K562 (cell line): ENCODE measurements at regions not wholly inside any gene's neighbourhood (a gene's known extent, or its start where the extent isn't known, plus 50 kb on each side); places are given as distances from the start of the nearest gene placed in this dataset.

Experiments
- ATAC-seq: fragments of 200-7000 bp; cut with Tn5 transposase; 3 replicates; pipeline ENCODE4 v1.9.1; 2020; ENCODE audit warnings: moderate library complexity
- BruUV-seq: library from RNA; stranded (reverse); fragments of 400-500 nt; replicated peaks from 2 replicates; lab custom pipeline; 2021; lab: Mats Ljungman, UMichigan
- CTCF ChIA-PET: fragments of 300-600 bp; formaldehyde crosslinking; extraction: SDS; loops from one replicate; lab custom pipeline; 2021; ENCODE audit warnings: low intra/inter-chr PET ratio; lab: Yijun Ruan, JAX
- POLR2A ChIA-PET: fragments of 300-600, 350-650 bp; sonication (Branson Sonifier 250); formaldehyde crosslinking; extraction: SDS; loops from one replicate; lab custom pipeline; 2021; ENCODE audit warnings: antibody characterized with exemption, inconsistent platforms; lab: Yijun Ruan, JAX
- DNase-seq, 4 experiments: peaks; one replicate each; pipeline versions ENCODE4 v3.0.0 to v3.0.0-alpha.2; 2011 to 2018; ENCODE audit warnings: low spot score in 3 of 4, mixed read lengths in 3 of 4; ENCODE audit errors: extremely low read depth in 1 of 4
- FAIRE-seq: peaks from 2 replicates; lab custom pipeline; 2011; peaks lifted over from hg19 to GRCh38; lab: Jason Lieb, UNC
- H2AFZ ChIP-seq: 2 replicates; pipeline ENCODE4 v1.6.0; 2011; ENCODE audit warnings: low read depth, low read length, control low read depth, inconsistent platforms
- H3K27ac ChIP-seq: fragments of 200-600 bp; 3 replicates; pipeline ENCODE4 v1.8.0; 2011; ENCODE audit warnings: low read depth, mild to moderate bottlenecking, control low read depth, inconsistent platforms, low read length, moderate library complexity, mixed read lengths; ENCODE audit errors: extremely low read depth
- H3K27me3 ChIP-seq, 2 experiments: fragments of 300-600 bp in 1 of 2; 2 replicates in 1 of 2; 3 replicates in 1 of 2; pipeline versions ENCODE4 v1.6.0 to v1.8.0; 2011; ENCODE audit warnings: inconsistent platforms in 2 of 2, low read length in 2 of 2, mild to moderate bottlenecking in 1 of 2, mixed read lengths in 1 of 2, moderate library complexity in 1 of 2; ENCODE audit not compliant: control insufficient read depth in 2 of 2, insufficient read depth in 2 of 2
- H3K36me3 ChIP-seq: fragments of 300-600 bp; 3 replicates; pipeline ENCODE4 v1.8.0; 2011; ENCODE audit warnings: mild to moderate bottlenecking, low read length, inconsistent platforms; ENCODE audit not compliant: control insufficient read depth, insufficient read depth
- H3K4me1 ChIP-seq, 2 experiments: fragments of 200-600 bp in 1 of 2; replicated peaks in 1 of 2; 2 replicates in 1 of 2; 3 replicates in 1 of 2; pipeline versions ENCODE4 v1.5.1 to v1.8.0; 2011; ENCODE audit warnings: inconsistent platforms in 2 of 2, low read length in 2 of 2, mild to moderate bottlenecking in 1 of 2, mixed read lengths in 1 of 2, moderate library complexity in 1 of 2; ENCODE audit not compliant: control insufficient read depth in 2 of 2, insufficient read depth in 2 of 2
- H3K4me2 ChIP-seq: 2 replicates; pipeline ENCODE4 v1.6.1; 2011; ENCODE audit warnings: low read length, control low read depth, inconsistent platforms, mixed read lengths; ENCODE audit not compliant: insufficient read depth
- H3K4me3 ChIP-seq: fragments of 200-600 bp; sonication (generic), shearing (Covaris generic); 2 replicates; pipeline ENCODE4 v1.5.1; 2016; ENCODE audit warnings: control low read depth, inconsistent platforms
- H3K79me2 ChIP-seq: fragments of 200-600 bp; 3 replicates; pipeline ENCODE4 v1.8.0; 2011; ENCODE audit warnings: low read length, inconsistent platforms; ENCODE audit not compliant: control insufficient read depth, insufficient read depth
- H3K9ac ChIP-seq, 2 experiments: 2 replicates each; pipeline versions ENCODE4 v1.6.0 to v1.6.1; 2011; ENCODE audit warnings: low read depth in 2 of 2, low read length in 2 of 2, control low read depth in 1 of 2, inconsistent platforms in 1 of 2, mild to moderate bottlenecking in 1 of 2, mixed read lengths in 1 of 2; ENCODE audit not compliant: insufficient read depth in 1 of 2
- H3K9me1 ChIP-seq: one replicate; pipeline ENCODE4 v1.6.0; 2011; ENCODE audit warnings: inconsistent platforms, mild to moderate bottlenecking, low read length, moderate library complexity; ENCODE audit not compliant: control insufficient read depth, insufficient read depth
- H3K9me3 ChIP-seq: replicated peaks from 2 replicates; pipeline ENCODE4 v1.5.1; 2011; ENCODE audit warnings: low read depth, low read length, inconsistent platforms; ENCODE audit not compliant: control insufficient read depth, insufficient read depth
- H4K20me1 ChIP-seq: replicated peaks from 2 replicates; pipeline ENCODE4 v1.6.1; 2011; ENCODE audit warnings: low read length, inconsistent platforms, mixed read lengths; ENCODE audit not compliant: control insufficient read depth, insufficient read depth
- C11orf30 ChIP-seq: fragments of 450-650 bp; IDR thresholded peaks from 2 replicates; pipeline ENCODE4 v1.6.1; 2016; ENCODE audit warnings: low read depth, mild to moderate bottlenecking
- CBFA2T2 ChIP-seq: fragments of 450-650 bp; conservative IDR thresholded peaks from 2 replicates; pipeline ENCODE4 v1.6.1; 2017; ENCODE audit warnings: mild to moderate bottlenecking
- DACH1 ChIP-seq: fragments of 450-650 bp; IDR thresholded peaks from 2 replicates; pipeline ENCODE4 v1.6.1; 2018; ENCODE audit not compliant: partially characterized antibody
- EWSR1 ChIP-seq: fragments of 450-650 bp; IDR thresholded peaks from 2 replicates; pipeline ENCODE4 v1.6.1; 2018; ENCODE audit warnings: borderline replicate concordance, mild to moderate bottlenecking, low read depth, moderate library complexity; ENCODE audit not compliant: partially characterized antibody
- MEIS2 ChIP-seq: fragments of 450-650 bp; IDR thresholded peaks from 2 replicates; pipeline ENCODE4 v1.6.1; 2014; ENCODE audit warnings: mild to moderate bottlenecking; ENCODE audit not compliant: partially characterized antibody
- MIER1 ChIP-seq: fragments of 450-650 bp; IDR thresholded peaks from 2 replicates; pipeline ENCODE4 v1.6.1; 2016; ENCODE audit warnings: antibody characterized with exemption, mild to moderate bottlenecking, low read depth
- NFATC3 ChIP-seq: fragments of 450-650 bp; IDR thresholded peaks from 2 replicates; pipeline ENCODE4 v1.6.1; 2017; ENCODE audit warnings: mild to moderate bottlenecking
- NONO ChIP-seq, 2 experiments: fragments of 200-400 bp in 1 of 2; fragments of 450-650 bp in 1 of 2; formaldehyde crosslinking in 1 of 2; IDR thresholded peaks; 2 replicates each; pipeline ENCODE4 v1.6.1; 2017; ENCODE audit warnings: low read depth in 2 of 2, mild to moderate bottlenecking in 2 of 2, moderate library complexity in 2 of 2, low read length in 1 of 2
- NR0B1 ChIP-seq: fragments of 450-650 bp; IDR thresholded peaks from one replicate; pipeline ENCODE4 v1.6.1; 2018; ENCODE audit warnings: mild to moderate bottlenecking, moderate library complexity; ENCODE audit not compliant: partially characterized antibody
- PTRF ChIP-seq: fragments of 450-650 bp; IDR thresholded peaks from 2 replicates; pipeline ENCODE4 v1.6.1; 2016; ENCODE audit warnings: mild to moderate bottlenecking, missing genetic modification characterization, missing compliant biosample characterization
- SIN3B ChIP-seq: fragments of 450-650 bp; IDR thresholded peaks from 2 replicates; pipeline ENCODE4 v1.6.1; 2017; ENCODE audit warnings: low read depth, mild to moderate bottlenecking, moderate library complexity
- ZBTB26 ChIP-seq: fragments of 450-650 bp; formaldehyde crosslinking; IDR thresholded peaks from 2 replicates; pipeline ENCODE4 v1.4.0; 2022; ENCODE audit warnings: missing genetic modification characterization
- ZBTB7A ChIP-seq: IDR thresholded peaks from 2 replicates; pipeline ENCODE4 v1.6.1; 2011; ENCODE audit warnings: low read depth, mild to moderate bottlenecking, low read length, moderate library complexity, borderline replicate concordance; ENCODE audit not compliant: control insufficient read depth
- ZKSCAN8 ChIP-seq: fragments of 200-800 bp; sonication (Bioruptor generic); IDR thresholded peaks from 2 replicates; pipeline ENCODE4 v1.6.1; 2016; ENCODE audit warnings: missing genetic modification characterization, missing compliant biosample characterization
- ZNF57 ChIP-seq: fragments of 450-650 bp; formaldehyde crosslinking; IDR thresholded peaks from 2 replicates; pipeline ENCODE4 v1.4.0; 2020; ENCODE audit warnings: mild to moderate bottlenecking, moderate library complexity
- ZNF644 ChIP-seq: fragments of 200-800 bp; sonication (Bioruptor generic); IDR thresholded peaks from 2 replicates; pipeline ENCODE4 v1.6.1; 2016; ENCODE audit warnings: low read depth, missing genetic modification characterization, missing compliant biosample characterization
- ZNF707 ChIP-seq: fragments of 250-450 bp; sonication (Bioruptor Pico); conservative IDR thresholded peaks from 2 replicates; pipeline ENCODE4 v1.8.0; 2022; ENCODE audit warnings: inconsistent platforms, mild to moderate bottlenecking, moderate library complexity
- WGBS: fragments of 100-300 bp; shearing (Covaris generic); methylation state at CpG from one replicate; pipeline ENCODE4 v1.1.6; 2016; ENCODE audit warnings: low coverage, mixed read lengths; ENCODE audit not compliant: insufficient coverage; ENCODE audit errors: missing lambda C conversion rate; 5-methylcytosine and 5-hydroxymethylcytosine counted together
- in situ Hi-C: fragments of 300-500 bp; cut with MboI; formaldehyde crosslinking; loops from 4 replicates; pipeline ENCODE4 v1.15.0; 2018; ENCODE audit warnings: inconsistent platforms, mixed read lengths
- intact Hi-C: fragments of 100-400 bp; cut with micrococcal nuclease; formaldehyde crosslinking; loops from 2 replicates; pipeline ENCODE4 v1.14.2; 2022
- TF ChIP-seq, protein P1 (sequence below): fragments of 250-450 bp; sonication (Bioruptor Pico); IDR thresholded peaks from 2 replicates; pipeline ENCODE4 v1.5.0; 2021
- TF ChIP-seq, protein P2 (sequence below), 2 experiments: fragments of 450-650 bp in 1 of 2; sonication (generic) in 1 of 2; formaldehyde crosslinking; conservative IDR thresholded peaks; 2 replicates each; pipeline versions ENCODE4 v1.4.0 to v1.8.1; 2020 to 2022; ENCODE audit warnings: mild to moderate bottlenecking in 1 of 2, missing genetic modification reagents in 1 of 2

DNA sequence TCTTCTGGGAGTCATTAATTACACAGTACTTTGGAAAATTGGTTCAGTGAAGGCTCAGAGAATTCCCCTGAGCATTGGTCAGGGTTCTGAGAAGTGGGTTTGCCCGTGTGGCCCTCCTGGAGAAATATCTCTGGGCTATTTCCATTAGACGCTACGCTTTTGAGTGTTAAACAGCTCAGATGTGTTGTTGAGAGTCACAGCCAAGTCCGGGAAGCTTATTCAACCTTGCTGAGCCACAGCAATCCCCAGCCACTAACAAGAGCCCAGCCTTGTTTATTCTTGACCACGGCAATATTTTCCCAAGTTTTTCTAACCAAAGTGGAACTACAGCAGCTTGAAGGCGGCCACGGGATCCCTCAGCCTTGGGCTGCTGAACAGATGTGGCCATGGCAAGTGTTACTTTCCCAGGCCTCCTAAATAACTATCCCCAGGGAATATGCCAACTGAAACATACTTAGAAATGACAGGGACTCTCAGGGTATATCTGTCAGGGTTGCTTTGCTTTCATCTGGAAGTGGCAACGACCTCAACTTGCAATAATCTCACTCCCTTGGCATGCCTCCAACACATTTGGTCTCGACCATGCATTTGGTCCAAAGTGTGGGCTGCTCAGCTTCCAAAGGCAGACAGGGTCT is 214.7 kb downstream of the EMX2 start:
- Histone ChIP-seq H3K9me3 (no peaks in the 10 kb centered on the region), H3K9me1 (no peaks in the 10 kb centered on the region), H3K4me1 (peaks cover 0 to 5% of the 10 kb centered on the region in 2 experiments; a peak in 3 of 5 replicates), H3K4me2 (no peak overlapping the region), H2AFZ (no peak overlapping the region), H4K20me1 (no peaks in the 10 kb centered on the region), H3K27ac (no peak overlapping the region), H3K36me3 (no peaks in the 10 kb centered on the region), H3K79me2 (no peaks in the 10 kb centered on the region), H3K4me3 (no peak overlapping the region), H3K9ac (no peak overlapping the region), H3K27me3 (peaks cover 5% of the 10 kb centered on the region in 2 experiments; a peak in 3 of 5 replicates)
- WGBS, result 17% methylated on average over 8 of the region's 9 CpGs
- ATAC-seq (no peak), DNase-seq (no peak), FAIRE-seq (no peak)
- ChIA-PET CTCF (no interaction called here), POLR2A (no interaction called here)
- TF ChIP-seq ZKSCAN8 (CRISPR knock-in tag) (no peak), ZBTB7A (no peak), MEIS2 (no peak), MIER1 (no peak), NFATC3 (no peak), EWSR1 (no peak), NONO (IDR thresholded peaks at IDR 0.05; ENCODE audit: low read depth in 2 of 2, low read length in 1 of 2) (no peak), ZBTB26 (CRISPR knock-in tag) (no peak), SIN3B (no peak), CBFA2T2 (no peak), ZNF644 (tag) (no peak), C11orf30 (no peak), PTRF (tag) (no peak), DACH1 (no peak), ZNF57 (no peak), ZNF707 (CRISPR knock-in tag) (no peak), NR0B1 (no peak)
- TF ChIP-seq, protein P1, sequence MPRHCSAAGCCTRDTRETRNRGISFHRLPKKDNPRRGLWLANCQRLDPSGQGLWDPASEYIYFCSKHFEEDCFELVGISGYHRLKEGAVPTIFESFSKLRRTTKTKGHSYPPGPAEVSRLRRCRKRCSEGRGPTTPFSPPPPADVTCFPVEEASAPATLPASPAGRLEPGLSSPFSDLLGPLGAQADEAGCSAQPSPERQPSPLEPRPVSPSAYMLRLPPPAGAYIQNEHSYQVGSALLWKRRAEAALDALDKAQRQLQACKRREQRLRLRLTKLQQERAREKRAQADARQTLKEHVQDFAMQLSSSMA (CRISPR knock-in tag), result no peak
- TF ChIP-seq, protein P2, sequence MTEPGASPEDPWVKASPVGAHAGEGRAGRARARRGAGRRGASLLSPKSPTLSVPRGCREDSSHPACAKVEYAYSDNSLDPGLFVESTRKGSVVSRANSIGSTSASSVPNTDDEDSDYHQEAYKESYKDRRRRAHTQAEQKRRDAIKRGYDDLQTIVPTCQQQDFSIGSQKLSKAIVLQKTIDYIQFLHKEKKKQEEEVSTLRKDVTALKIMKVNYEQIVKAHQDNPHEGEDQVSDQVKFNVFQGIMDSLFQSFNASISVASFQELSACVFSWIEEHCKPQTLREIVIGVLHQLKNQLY (CRISPR knock-in tag; conservative IDR thresholded peaks at IDR 0.05), result no peak
- intact Hi-C loops (no loop called here), in situ Hi-C loops (no loop called here)
- BruUV-seq, result no TSS peak
